Activated naive CD8-positive, alpha-beta T cell treated with anti-CD3 and anti-CD28 coated beads for 36 hours (primary cell): ENCODE measurements at regions not wholly inside any gene's neighbourhood (a gene's known extent, or its start where the extent isn't known, plus 50 kb on each side); places are given as distances from the start of the nearest gene placed in this dataset.

ENCODE experiments used
- DNase-seq: peaks from one replicate; pipeline ENCODE4 v3.0.0; 2021
- H3K27ac Mint-ChIP-seq: one replicate; pipeline ENCODE4 v1.8.0; 2022; ENCODE audit warnings: mild to moderate bottlenecking, moderate library complexity, mixed read lengths
- H3K27me3 Mint-ChIP-seq: one replicate; pipeline ENCODE4 v1.8.0; 2022; ENCODE audit warnings: mild to moderate bottlenecking, mixed read lengths
- H3K36me3 Mint-ChIP-seq: one replicate; pipeline ENCODE4 v1.8.0; 2021; ENCODE audit warnings: mild to moderate bottlenecking, mixed read lengths
- H3K4me1 Mint-ChIP-seq: one replicate; pipeline ENCODE4 v1.8.0; 2021; ENCODE audit warnings: mixed read lengths
- H3K4me3 Mint-ChIP-seq: one replicate; pipeline ENCODE4 v1.8.0; 2022; ENCODE audit warnings: mild to moderate bottlenecking, moderate library complexity, mixed read lengths
- H3K9me3 Mint-ChIP-seq: one replicate; pipeline ENCODE4 v1.8.0; 2022; ENCODE audit warnings: mixed read lengths

GRCh38 chr13:105312906-105313305, 1222.6 kb downstream of the EFNB2 start:
- Mint-ChIP-seq H3K27ac (no peak overlapping the region), H3K4me1 (no peaks in the 10 kb centered on the region), H3K4me3 (no peak overlapping the region), H3K36me3 (no peaks in the 10 kb centered on the region), H3K27me3 (peaks cover 4% of the 10 kb centered on the region), H3K9me3 (no peaks in the 10 kb centered on the region)
- DNase-seq: no peak

GRCh38 chr13:105311094-105311493, 1224.4 kb downstream of the EFNB2 start:
- H3K9me3 Mint-ChIP-seq: no peaks in the 10 kb centered on the region
- peaks cover 4% of the 10 kb centered on the region for H3K27me3 Mint-ChIP-seq
- no peak overlapping the region for H3K27ac Mint-ChIP-seq
- H3K36me3 Mint-ChIP-seq: no peaks in the 10 kb centered on the region
- no peaks in the 10 kb centered on the region for H3K4me1 Mint-ChIP-seq
- H3K4me3 Mint-ChIP-seq: no peak overlapping the region
- no peak for DNase-seq

- Mint-ChIP-seq H3K4me1 (no peaks in the 10 kb centered on the region), H3K27ac (no peak overlapping the region), H3K27me3 (peaks cover 4% of the 10 kb centered on the region), H3K4me3 (no peak overlapping the region), H3K36me3 (no peaks in the 10 kb centered on the region), H3K9me3 (no peaks in the 10 kb centered on the region)
- DNase-seq: no peak
Measured at GRCh38 chr13:105307776-105308175, 1227.7 kb downstream of the EFNB2 start.

- DNase-seq: no peak
- no peak overlapping the region for H3K4me3 Mint-ChIP-seq
- no peaks in the 10 kb centered on the region for H3K27me3 Mint-ChIP-seq
- H3K27ac Mint-ChIP-seq: no peak overlapping the region
- no peaks in the 10 kb centered on the region for H3K36me3 Mint-ChIP-seq
- no peaks in the 10 kb centered on the region for H3K4me1 Mint-ChIP-seq
- H3K9me3 Mint-ChIP-seq: peaks cover 4% of the 10 kb centered on the region
Measured at GRCh38 chr13:105297839-105298238, 1237.6 kb downstream of the EFNB2 start.

GRCh38 chr13:105291987-105292386, 1243.5 kb downstream of the EFNB2 start:
- Mint-ChIP-seq H3K27ac (no peak overlapping the region), H3K4me3 (no peak overlapping the region), H3K36me3 (no peaks in the 10 kb centered on the region), H3K4me1 (no peaks in the 10 kb centered on the region), H3K27me3 (no peaks in the 10 kb centered on the region), H3K9me3 (peaks cover 4% of the 10 kb centered on the region)
- no peak for DNase-seq

GRCh38 chr13:105290596-105290995, 1244.9 kb downstream of the EFNB2 start:
- Mint-ChIP-seq H3K36me3 (no peaks in the 10 kb centered on the region), H3K4me1 (no peaks in the 10 kb centered on the region), H3K27me3 (no peaks in the 10 kb centered on the region), H3K4me3 (no peak overlapping the region), H3K9me3 (peaks cover 3% of the 10 kb centered on the region), H3K27ac (no peak overlapping the region)
- no peak for DNase-seq

- no peak overlapping the region for H3K4me3 Mint-ChIP-seq
Measured at GRCh38 chr13:105285526-105285925, 1249.9 kb downstream of the EFNB2 start.

GRCh38 chr13:105282406-105283285, 1252.8 kb downstream of the EFNB2 start:
- no peak for DNase-seq
- H3K27ac Mint-ChIP-seq: no peak overlapping the region
- no peak overlapping the region for H3K4me3 Mint-ChIP-seq
- H3K9me3 Mint-ChIP-seq: no peaks in the 10 kb centered on the region
- no peaks in the 10 kb centered on the region for H3K36me3 Mint-ChIP-seq
- H3K27me3 Mint-ChIP-seq: no peaks in the 10 kb centered on the region
- H3K4me1 Mint-ChIP-seq: no peaks in the 10 kb centered on the region

More at GRCh38 chr13:105285526-105285925, 1249.9 kb downstream of the EFNB2 start:
- no peaks in the 10 kb centered on the region for H3K27me3 Mint-ChIP-seq
- DNase-seq: no peak
- no peaks in the 10 kb centered on the region for H3K36me3 Mint-ChIP-seq
- H3K4me1 Mint-ChIP-seq: no peaks in the 10 kb centered on the region
- no peaks in the 10 kb centered on the region for H3K9me3 Mint-ChIP-seq
- no peak overlapping the region for H3K27ac Mint-ChIP-seq

- H3K9me3 Mint-ChIP-seq: no peaks in the 10 kb centered on the region
- H3K27ac Mint-ChIP-seq: no peak overlapping the region
- H3K27me3 Mint-ChIP-seq: no peaks in the 10 kb centered on the region
- DNase-seq: no peak
- H3K4me1 Mint-ChIP-seq: no peaks in the 10 kb centered on the region
- H3K36me3 Mint-ChIP-seq: no peaks in the 10 kb centered on the region
- H3K4me3 Mint-ChIP-seq: no peak overlapping the region
Measured at GRCh38 chr13:105278943-105279381, 1256.5 kb downstream of the EFNB2 start.

- DNase-seq: no peak
- Mint-ChIP-seq H3K27me3 (peaks cover 4% of the 10 kb centered on the region), H3K4me3 (no peak overlapping the region), H3K4me1 (no peaks in the 10 kb centered on the region), H3K9me3 (no peaks in the 10 kb centered on the region), H3K27ac (no peak overlapping the region), H3K36me3 (no peaks in the 10 kb centered on the region)
Measured at GRCh38 chr13:105276571-105276970, 1258.9 kb downstream of the EFNB2 start.

- Mint-ChIP-seq H3K27me3 (peaks cover 4% of the 10 kb centered on the region), H3K4me3 (no peak overlapping the region), H3K36me3 (no peaks in the 10 kb centered on the region), H3K9me3 (no peaks in the 10 kb centered on the region), H3K27ac (no peak overlapping the region), H3K4me1 (no peaks in the 10 kb centered on the region)
- DNase-seq: no peak
Measured at GRCh38 chr13:105273665-105274222, 1261.7 kb downstream of the EFNB2 start.

- Mint-ChIP-seq H3K4me1 (no peaks in the 10 kb centered on the region), H3K27ac (no peak overlapping the region), H3K27me3 (peaks cover 4% of the 10 kb centered on the region), H3K4me3 (no peak overlapping the region), H3K9me3 (no peaks in the 10 kb centered on the region), H3K36me3 (no peaks in the 10 kb centered on the region)
- DNase-seq: no peak
Measured at GRCh38 chr13:105272660-105273631, 1262.5 kb downstream of the EFNB2 start.

- H3K4me1 Mint-ChIP-seq: no peaks in the 10 kb centered on the region
- H3K27ac Mint-ChIP-seq: no peak overlapping the region
- H3K4me3 Mint-ChIP-seq: no peak overlapping the region
- no peaks in the 10 kb centered on the region for H3K9me3 Mint-ChIP-seq
- no peak for DNase-seq
- no peaks in the 10 kb centered on the region for H3K27me3 Mint-ChIP-seq
- H3K36me3 Mint-ChIP-seq: no peaks in the 10 kb centered on the region
Measured at GRCh38 chr13:105266615-105267014, 1268.8 kb downstream of the EFNB2 start.

- Mint-ChIP-seq H3K9me3 (no peaks in the 10 kb centered on the region), H3K27ac (no peak overlapping the region), H3K4me1 (no peaks in the 10 kb centered on the region)
Measured at GRCh38 chr13:105262579-105262978, 1272.9 kb downstream of the EFNB2 start.

GRCh38 chr13:105259426-105259825, 1276.0 kb downstream of the EFNB2 start:
- H3K4me1 Mint-ChIP-seq: no peaks in the 10 kb centered on the region

More at GRCh38 chr13:105262579-105262978, 1272.9 kb downstream of the EFNB2 start:
- Mint-ChIP-seq H3K36me3 (no peaks in the 10 kb centered on the region), H3K4me3 (no peak overlapping the region), H3K27me3 (no peaks in the 10 kb centered on the region)
- no peak for DNase-seq

More at GRCh38 chr13:105259426-105259825, 1276.0 kb downstream of the EFNB2 start:
- no peaks in the 10 kb centered on the region for H3K36me3 Mint-ChIP-seq
- no peaks in the 10 kb centered on the region for H3K9me3 Mint-ChIP-seq
- no peak for DNase-seq
- no peak overlapping the region for H3K27ac Mint-ChIP-seq
- H3K4me3 Mint-ChIP-seq: no peak overlapping the region
- H3K27me3 Mint-ChIP-seq: no peaks in the 10 kb centered on the region
